HG02623 (cell line): ENCODE measurements at regions not wholly inside any gene's neighbourhood (a gene's known extent, or its start where the extent isn't known, plus 50 kb on each side); places are given as distances from the start of the nearest gene placed in this dataset.
A peak's percentile ranks its signal among the peaks of the same experiment; 100 is the strongest.

Source experiments
- ATAC-seq: cut with Tn5 transposase; IDR thresholded peaks from one replicate; pipeline ENCODE4 v1.9.1; 2021; ENCODE audit warnings: moderate library complexity; ENCODE audit not compliant: unreplicated experiment

GRCh38 chr2:52884761-52885352, 882.7 kb upstream of the CHAC2 start:
- ATAC-seq = no peak

GRCh38 chr2:52882974-52883373, 884.6 kb upstream of the CHAC2 start:
- ATAC-seq = no peak

- no peak for ATAC-seq
Observed at GRCh38 chr2:52881606-52882005, 886.0 kb upstream of the CHAC2 start.

- ATAC-seq = no peak
Observed at GRCh38 chr2:52880872-52881271, 886.7 kb upstream of the CHAC2 start.

- ATAC-seq = no peak
Observed at GRCh38 chr2:52879561-52879960, 888.0 kb upstream of the CHAC2 start.

GRCh38 chr2:52877703-52878102, 889.9 kb upstream of the CHAC2 start:
- no peak for ATAC-seq

- no peak for ATAC-seq
Observed at GRCh38 chr2:52874466-52875106, 893.0 kb upstream of the CHAC2 start.

- no peak for ATAC-seq
Observed at GRCh38 chr2:52862801-52863200, 904.8 kb upstream of the CHAC2 start.

GRCh38 chr2:52861596-52861995, 906.0 kb upstream of the CHAC2 start:
- ATAC-seq = no peak

GRCh38 chr2:52859065-52859464, 908.5 kb upstream of the CHAC2 start:
- ATAC-seq = no peak

- no peak for ATAC-seq
Observed at GRCh38 chr2:52857722-52858121, 909.9 kb upstream of the CHAC2 start.

GRCh38 chr2:52852006-52852405, 915.6 kb upstream of the CHAC2 start:
- ATAC-seq = no peak

- no peak for ATAC-seq
Observed at GRCh38 chr2:52844701-52845423, 922.7 kb upstream of the CHAC2 start.

- ATAC-seq = no peak
Observed at GRCh38 chr2:52835909-52836308, 931.7 kb upstream of the CHAC2 start.

- ATAC-seq = no peak
Observed at GRCh38 chr2:52831216-52831615, 936.4 kb upstream of the CHAC2 start.

- ATAC-seq = no peak
Observed at GRCh38 chr2:52828112-52828511, 939.5 kb upstream of the CHAC2 start.

- ATAC-seq = no peak
Observed at GRCh38 chr2:52821631-52822030, 946.0 kb upstream of the CHAC2 start.

- no peak for ATAC-seq
Observed at GRCh38 chr2:52818958-52819357, 948.6 kb upstream of the CHAC2 start.

GRCh38 chr2:52810460-52810859, 957.1 kb upstream of the CHAC2 start:
- peak; percentile 57 for ATAC-seq

GRCh38 chr2:52805901-52806410, 961.6 kb upstream of the CHAC2 start:
- ATAC-seq = no peak

- ATAC-seq = no peak
Observed at GRCh38 chr2:52794581-52794980, 973.0 kb upstream of the CHAC2 start.

- ATAC-seq = no peak
Observed at GRCh38 chr2:52779446-52779845, 988.2 kb upstream of the CHAC2 start.
